ENCODE measurements at regions not wholly inside any gene's neighbourhood (a gene's known extent, or its start where the extent isn't known, plus 50 kb on each side); places are given as distances from the start of the nearest gene placed in this dataset.

DNA sequence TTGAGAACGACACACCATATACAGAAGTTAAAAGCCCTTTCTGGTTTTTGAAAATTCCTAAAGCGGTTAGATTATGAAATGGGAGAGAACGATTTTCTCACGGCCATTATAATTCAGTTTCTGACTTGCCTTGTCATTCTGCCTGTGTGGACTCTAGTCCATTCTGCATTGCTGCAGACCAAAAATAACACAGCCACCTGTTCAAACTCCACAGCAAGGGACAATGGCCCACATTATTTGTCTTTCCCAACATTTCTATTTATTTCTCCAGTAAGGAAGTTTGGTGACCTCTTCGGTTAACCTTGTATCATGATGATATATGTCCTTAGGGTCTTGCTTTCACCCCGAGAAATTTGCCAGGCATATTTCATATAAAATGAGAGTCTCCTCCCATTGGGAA lies 497.7 kb downstream of the BRINP1 start:
- intact Hi-C loops (cut with DNase I): no loop called here
- no peak for DNase-seq
- no peak for ATAC-seq

- no peak for ATAC-seq
- intact Hi-C loops (cut with DNase I): no loop called here
- DNase-seq: no peak
Measured at GRCh38 chr9:118882684-118883083, 486.6 kb downstream of the BRINP1 start.

- DNase-seq: no peak
- intact Hi-C loops (cut with DNase I): no loop called here
- no peak for ATAC-seq
Measured at GRCh38 chr9:118883411-118883810, 485.8 kb downstream of the BRINP1 start.

DNA sequence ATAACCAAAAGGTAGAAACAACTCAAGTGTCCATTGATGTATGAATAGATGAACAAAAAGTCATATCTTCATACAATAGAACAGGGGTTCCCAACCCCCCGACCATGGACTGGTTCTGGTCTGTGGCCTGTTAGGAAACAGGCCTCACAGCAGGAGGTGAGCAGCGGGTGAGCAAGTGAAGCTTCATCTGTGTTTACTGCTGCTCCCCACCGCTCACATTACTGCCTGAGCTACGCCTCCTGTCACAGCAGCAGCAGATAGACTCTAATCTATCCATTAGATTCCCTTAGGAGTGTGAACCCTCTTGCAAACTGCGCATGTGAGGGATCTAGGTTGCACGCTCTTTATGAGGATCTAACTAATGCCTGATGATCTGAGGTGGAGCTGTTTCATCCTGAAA lies 478.0 kb downstream of the BRINP1 start:
- no peak for ATAC-seq
- intact Hi-C loops (cut with DNase I): loop anchor here in 1 of 2 donors (5.0 kb wide), 1 partner anchor 44 kb away; no protein-coding TSS in a partner anchor
- no peak for DNase-seq

- DNase-seq (no peak), ATAC-seq (no peak)
- intact Hi-C loops (cut with DNase I): no loop called here
Measured at GRCh38 chr9:118896324-118897000, 472.8 kb downstream of the BRINP1 start.

GRCh38 chr9:118918180-118918579 lies 451.1 kb downstream of the BRINP1 start:
- intact Hi-C loops (cut with DNase I): no loop called here
- no peak for ATAC-seq
- DNase-seq: no peak

GRCh38 chr9:118928722-118929121 lies 440.5 kb downstream of the BRINP1 start:
- ATAC-seq (peak in 1 of 2 donors; percentile 55), DNase-seq (no peak)
- intact Hi-C loops (cut with DNase I): no loop called here

DNA sequence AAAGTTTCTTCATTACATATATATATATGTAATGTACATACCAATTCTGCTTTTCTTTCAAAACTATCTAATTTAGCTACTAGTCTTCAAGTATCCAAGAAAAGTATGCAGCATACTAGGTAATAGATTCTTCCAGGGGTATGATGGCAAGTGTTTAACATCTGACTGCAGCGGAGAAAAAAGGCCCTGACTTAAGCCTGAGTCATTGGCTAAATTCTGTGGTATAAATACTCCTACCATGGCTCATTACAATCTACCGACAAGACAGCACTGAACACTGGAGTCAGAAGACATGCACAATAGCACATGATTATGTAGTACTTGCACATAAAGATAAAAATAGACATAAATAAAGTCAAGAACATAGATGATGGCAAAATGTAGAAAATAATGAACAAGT lies 439.9 kb downstream of the BRINP1 start:
- no peak for DNase-seq
- intact Hi-C loops (cut with DNase I): no loop called here
- ATAC-seq: peak in 1 of 2 donors; percentile 77

- no peak for ATAC-seq
- intact Hi-C loops (cut with DNase I): no loop called here
- DNase-seq: no peak
Measured at GRCh38 chr9:118931941-118932340, 437.3 kb downstream of the BRINP1 start.

- DNase-seq (no peak), ATAC-seq (no peak)
- intact Hi-C loops (cut with DNase I): no loop called here
Measured at GRCh38 chr9:118938581-118938980, 430.7 kb downstream of the BRINP1 start.

GRCh38 chr9:118940473-118940872 lies 428.8 kb downstream of the BRINP1 start:
- ATAC-seq (no peak), DNase-seq (no peak)
- intact Hi-C loops (cut with DNase I): no loop called here

GRCh38 chr9:118946669-118947068 lies 422.6 kb downstream of the BRINP1 start:
- ATAC-seq: no peak
- intact Hi-C loops (cut with DNase I): no loop called here
- DNase-seq: no peak

DNA sequence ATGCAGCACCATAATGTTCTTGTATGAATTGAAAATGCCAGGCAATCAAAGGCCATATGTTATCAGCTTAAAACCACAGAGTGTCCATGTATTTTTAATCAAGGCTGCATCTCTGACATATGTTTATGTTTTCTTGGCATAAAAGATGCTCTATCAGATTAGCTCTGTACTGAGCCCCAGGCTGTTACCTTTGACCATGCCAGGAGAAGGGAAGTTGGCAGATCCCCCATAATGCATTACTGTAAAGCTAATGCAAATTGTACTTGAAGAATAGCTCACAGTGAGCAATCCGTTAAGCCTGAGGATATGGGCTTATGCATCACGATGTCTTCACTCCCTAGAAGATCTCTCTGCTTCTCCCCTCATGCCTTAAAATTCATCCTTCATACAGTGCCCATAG lies 414.4 kb downstream of the BRINP1 start:
- ATAC-seq (no peak), DNase-seq (no peak)
- intact Hi-C loops (cut with DNase I): no loop called here

DNA sequence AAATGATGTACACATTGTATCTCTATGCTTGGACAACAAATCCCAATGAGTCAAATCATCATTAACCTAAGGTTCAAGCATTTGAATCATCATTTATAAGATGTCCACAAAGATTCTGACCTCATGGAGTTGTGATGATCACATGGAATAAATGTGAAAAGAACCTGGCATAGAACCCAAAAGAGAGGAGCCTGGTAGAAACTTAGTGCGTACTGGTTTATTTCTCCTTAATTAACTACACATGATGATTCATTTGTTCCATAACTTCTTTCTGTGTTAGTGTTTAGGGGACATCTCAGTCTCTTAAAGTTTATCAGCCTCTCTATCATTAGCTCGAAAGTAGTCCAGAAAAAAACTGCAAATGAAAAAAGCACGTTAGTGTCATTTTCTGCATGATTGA lies 411.6 kb downstream of the BRINP1 start:
- ATAC-seq: no peak
- intact Hi-C loops (cut with DNase I): no loop called here

DNA sequence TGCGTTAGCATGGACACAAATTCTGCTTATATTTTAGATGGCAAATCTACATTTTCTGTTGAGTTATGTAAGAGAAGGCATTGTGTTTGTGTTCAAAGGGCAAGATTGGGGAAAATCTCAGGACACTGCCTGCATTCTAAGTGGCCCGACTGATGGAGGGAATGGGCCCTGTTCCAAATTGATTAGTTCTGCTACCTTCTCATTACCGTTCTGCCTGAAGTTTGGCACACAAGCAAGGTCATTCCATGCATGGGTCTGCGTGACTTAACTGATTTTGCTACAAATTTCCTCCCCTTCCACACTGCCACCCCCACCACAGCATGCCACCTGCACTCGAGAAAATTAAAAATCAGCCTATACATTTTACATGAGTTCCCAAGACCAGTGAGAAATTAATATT lies 409.9 kb downstream of the BRINP1 start:
- ATAC-seq (no peak), DNase-seq (no peak)
- intact Hi-C loops (cut with DNase I): no loop called here

More for the DNA sequence above, 411.6 kb downstream of the BRINP1 start:
- DNase-seq: no peak

GRCh38 chr9:118961857-118962256 lies 407.4 kb downstream of the BRINP1 start:
- ATAC-seq (peak; percentile 82 to 96), DNase-seq (no peak)
- intact Hi-C loops (cut with DNase I): no loop called here

DNA sequence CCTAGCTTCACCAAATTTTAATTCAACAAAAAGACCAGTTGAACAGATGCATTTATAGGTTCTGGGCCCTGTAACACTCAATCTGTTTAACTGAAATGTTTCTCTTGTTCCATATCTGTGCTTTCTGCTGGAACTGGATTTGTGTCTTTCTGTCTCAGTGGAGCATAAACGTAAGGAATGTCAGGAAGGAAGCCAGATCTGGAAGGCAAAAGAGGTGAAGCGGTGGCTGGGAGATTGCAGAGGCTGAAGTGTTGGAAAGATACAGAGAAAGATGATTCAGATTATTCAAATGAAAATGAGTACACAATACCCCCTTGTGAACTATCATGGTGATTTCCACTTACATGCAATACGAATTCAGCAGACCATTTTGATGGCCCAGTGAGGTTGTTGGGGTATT lies 406.8 kb downstream of the BRINP1 start:
- DNase-seq (no peak), ATAC-seq (peak in 1 of 2 donors; percentile 58)
- intact Hi-C loops (cut with DNase I): no loop called here

DNA sequence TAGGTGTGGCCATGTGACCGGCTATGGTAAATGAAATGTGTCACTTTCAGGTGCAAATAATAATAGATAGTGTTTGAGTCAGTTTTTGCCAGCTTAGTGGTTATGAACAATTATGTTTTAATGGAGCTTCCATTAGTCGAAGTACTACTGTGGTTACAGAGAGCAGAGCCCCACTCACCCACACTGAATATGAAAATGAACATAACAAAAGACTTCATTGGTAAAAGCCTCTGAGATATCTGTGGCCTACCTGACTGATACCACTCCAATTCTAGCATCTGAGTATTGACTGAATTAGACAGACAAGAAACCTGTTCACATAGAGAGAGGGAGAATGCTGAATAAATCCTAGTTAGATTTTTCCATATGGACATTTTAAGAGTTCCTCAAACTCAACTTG lies 405.6 kb downstream of the BRINP1 start:
- intact Hi-C loops (cut with DNase I): no loop called here
- DNase-seq (no peak), ATAC-seq (no peak)

DNA sequence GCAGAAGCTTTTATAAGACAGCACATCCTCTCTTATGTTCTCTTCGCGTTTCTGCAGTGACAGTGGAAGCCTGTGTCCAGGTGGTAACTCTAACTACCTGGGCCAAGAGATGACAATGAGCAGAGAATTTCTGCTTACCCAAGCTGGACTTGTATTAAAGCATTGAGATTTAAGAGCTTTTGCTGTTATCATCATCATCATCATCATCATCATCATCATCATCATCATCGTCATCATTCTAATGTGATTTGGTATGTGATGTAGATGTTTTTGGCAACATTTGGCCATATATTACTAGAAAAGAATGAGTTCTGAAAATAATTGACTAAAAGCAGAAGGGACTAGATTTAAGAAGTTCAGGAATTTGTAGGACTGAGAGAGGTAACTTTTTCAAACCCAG lies 401.3 kb downstream of the BRINP1 start:
- ATAC-seq (no peak), DNase-seq (no peak)
- intact Hi-C loops (cut with DNase I): no loop called here

DNA sequence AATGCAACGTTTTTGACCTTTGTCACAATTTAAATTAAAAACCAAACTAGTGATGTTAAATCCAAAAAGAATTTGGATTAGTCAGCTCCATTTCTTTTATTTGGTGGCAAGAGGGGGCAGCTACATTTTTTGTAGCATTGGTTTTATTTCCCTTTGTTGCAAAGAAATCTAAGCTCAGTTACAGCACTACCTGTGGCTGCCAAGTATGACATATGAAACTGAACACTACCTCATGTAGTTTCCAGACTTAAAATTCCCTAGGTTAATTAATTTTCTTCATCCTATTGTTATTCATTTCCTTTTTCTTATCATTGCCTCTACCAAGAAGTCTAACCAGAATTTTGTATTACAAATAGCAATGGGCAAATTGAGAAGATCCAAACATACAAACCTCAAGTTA lies 393.5 kb downstream of the BRINP1 start:
- intact Hi-C loops (cut with DNase I): no loop called here
- ATAC-seq (no peak), DNase-seq (no peak)

DNA sequence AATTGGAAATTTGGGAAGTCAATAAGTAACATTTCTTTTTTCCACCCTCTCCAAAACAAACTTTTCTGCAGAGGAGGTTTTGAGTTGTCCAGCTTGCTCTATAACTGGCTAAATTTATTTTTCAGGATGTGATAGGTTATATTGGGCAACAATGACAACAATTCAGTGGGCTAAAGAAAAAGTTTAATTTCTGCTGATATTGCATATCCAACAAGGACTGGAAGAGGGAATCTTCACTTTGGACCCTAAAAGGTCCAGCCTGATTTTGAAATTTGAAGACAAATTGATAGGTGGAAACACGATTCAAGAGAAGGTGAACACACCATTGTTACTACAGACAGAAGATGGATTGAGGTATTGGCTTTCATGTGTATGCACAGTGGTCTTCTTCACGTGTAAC lies 393.1 kb downstream of the BRINP1 start:
- ATAC-seq (no peak), DNase-seq (no peak)
- intact Hi-C loops (cut with DNase I): no loop called here

GRCh38 chr9:118984607-118985006 lies 384.6 kb downstream of the BRINP1 start:
- intact Hi-C loops (cut with DNase I): no loop called here
- DNase-seq: no peak
- no peak for ATAC-seq
